Left colon (tissue), 2 donors: ENCODE measurements at regions not wholly inside any gene's neighbourhood (a gene's known extent, or its start where the extent isn't known, plus 50 kb on each side); places are given as distances from the start of the nearest gene placed in this dataset.

Experiments
- ATAC-seq: fragments of 200-7000 bp; cut with Tn5 transposase; one replicate; pipeline ENCODE4 v1.9.1; 2020; ENCODE audit warnings: mild to moderate bottlenecking, moderate library complexity
- DNase-seq, 2 donors: peaks; one replicate each; pipeline ENCODE4 v3.0.0-alpha.2; 2020
- intact Hi-C, 2 donors: fragments of 100-400 bp; cut with DNase I in 1 of 2; cut with micrococcal nuclease in 1 of 2; formaldehyde crosslinking; loops; one replicate each; pipeline versions ENCODE4 v1.11.2 to v1.14.0; 2022; cut with DNase I, micrococcal nuclease
- donor health status: DM: no; HTN: no; CAD: no.
- donor health status: DM: yes; HTN: yes; CAD: no.

- ATAC-seq (no peak), DNase-seq (no peak)
- intact Hi-C loops = no loop called here
These were observed 410.4 kb upstream of the CDH11 start for GRCh38 chr16:65532258-65532657.

GRCh38 chr16:65531475-65531874, 409.6 kb upstream of the CDH11 start:
- no peak for DNase-seq
- no peak for ATAC-seq
- intact Hi-C loops = no loop called here

- ATAC-seq (no peak), DNase-seq (no peak)
- intact Hi-C loops = no loop called here
These were observed 403.8 kb upstream of the CDH11 start for GRCh38 chr16:65525707-65526106.

GRCh38 chr16:65524997-65525396, 403.1 kb upstream of the CDH11 start:
- ATAC-seq (no peak), DNase-seq (peak in 1 of 2 donors; percentile 3)
- intact Hi-C loops = no loop called here

GRCh38 chr16:65524231-65524630, 402.4 kb upstream of the CDH11 start:
- intact Hi-C loops = no loop called here
- DNase-seq (no peak), ATAC-seq (no peak)

- DNase-seq (no peak), ATAC-seq (no peak)
- intact Hi-C loops = no loop called here
These were observed 401.6 kb upstream of the CDH11 start for GRCh38 chr16:65523283-65523944.

- intact Hi-C loops = no loop called here
- no peak for DNase-seq
- ATAC-seq = no peak
These were observed 400.5 kb upstream of the CDH11 start for GRCh38 chr16:65522412-65522811.

- no peak for ATAC-seq
- intact Hi-C loops = no loop called here
- DNase-seq = no peak
These were observed 399.9 kb upstream of the CDH11 start for GRCh38 chr16:65521633-65522328.

- intact Hi-C loops = no loop called here
- ATAC-seq = no peak
- DNase-seq = no peak
These were observed 397.5 kb upstream of the CDH11 start for GRCh38 chr16:65519402-65519801.

- DNase-seq = no peak
- intact Hi-C loops = no loop called here
- no peak for ATAC-seq
These were observed 393.3 kb upstream of the CDH11 start for GRCh38 chr16:65515193-65515592.

GRCh38 chr16:65510850-65511249, 389.0 kb upstream of the CDH11 start:
- intact Hi-C loops = no loop called here
- DNase-seq (no peak), ATAC-seq (no peak)

- no peak for ATAC-seq
- no peak for DNase-seq
- intact Hi-C loops = no loop called here
These were observed 388.4 kb upstream of the CDH11 start for GRCh38 chr16:65510241-65510640.

- ATAC-seq (no peak), DNase-seq (no peak)
- intact Hi-C loops = no loop called here
These were observed 387.3 kb upstream of the CDH11 start for GRCh38 chr16:65509172-65509571.

GRCh38 chr16:65500919-65501318, 379.1 kb upstream of the CDH11 start:
- DNase-seq (no peak), ATAC-seq (no peak)
- intact Hi-C loops = no loop called here

- DNase-seq = no peak
- intact Hi-C loops = no loop called here
- no peak for ATAC-seq
These were observed 378.1 kb upstream of the CDH11 start for GRCh38 chr16:65500007-65500406.

- intact Hi-C loops = no loop called here
- DNase-seq (no peak), ATAC-seq (no peak)
These were observed 377.7 kb upstream of the CDH11 start for GRCh38 chr16:65499566-65499965.

- ATAC-seq = no peak
- intact Hi-C loops = no loop called here
- DNase-seq = no peak
These were observed 375.7 kb upstream of the CDH11 start for GRCh38 chr16:65497571-65497970.

- DNase-seq (no peak), ATAC-seq (no peak)
- intact Hi-C loops = no loop called here
These were observed 373.2 kb upstream of the CDH11 start for GRCh38 chr16:65495106-65495505.

GRCh38 chr16:65494609-65495008, 372.7 kb upstream of the CDH11 start:
- intact Hi-C loops = no loop called here
- DNase-seq (no peak), ATAC-seq (no peak)

GRCh38 chr16:65494080-65494479, 372.2 kb upstream of the CDH11 start:
- no peak for ATAC-seq

GRCh38 chr16:65490286-65490685, 368.4 kb upstream of the CDH11 start:
- no peak for DNase-seq
- intact Hi-C loops = no loop called here

More at GRCh38 chr16:65494080-65494479, 372.2 kb upstream of the CDH11 start:
- no peak for DNase-seq
- intact Hi-C loops = no loop called here

More at GRCh38 chr16:65490286-65490685, 368.4 kb upstream of the CDH11 start:
- ATAC-seq = no peak
